Esophagus squamous epithelium (tissue), 4 donors: ENCODE measurements at regions not wholly inside any gene's neighbourhood (a gene's known extent, or its start where the extent isn't known, plus 50 kb on each side); places are given as distances from the start of the nearest gene placed in this dataset.

Experiments used
- POLR2A ChIP-seq, 4 donors: fragments of 450-650 bp; IDR thresholded peaks; one replicate each; pipeline ENCODE4 v1.6.1; 2017; ENCODE audit warnings: antibody characterized with exemption in 4 of 4, mild to moderate bottlenecking in 4 of 4, moderate library complexity in 3 of 4
- TF ChIP-seq, protein P1 (sequence below), 6 experiments: fragments of 450-650 bp in 4 of 6; fragments of 200-600 bp in 2 of 6; sonication (generic) in 2 of 6; IDR thresholded peaks; one replicate each; pipeline ENCODE4 v1.5.1; 2016 to 2019; ENCODE audit warnings: antibody characterized with exemption in 6 of 6, mild to moderate bottlenecking in 4 of 6, moderate library complexity in 4 of 6

DNA sequence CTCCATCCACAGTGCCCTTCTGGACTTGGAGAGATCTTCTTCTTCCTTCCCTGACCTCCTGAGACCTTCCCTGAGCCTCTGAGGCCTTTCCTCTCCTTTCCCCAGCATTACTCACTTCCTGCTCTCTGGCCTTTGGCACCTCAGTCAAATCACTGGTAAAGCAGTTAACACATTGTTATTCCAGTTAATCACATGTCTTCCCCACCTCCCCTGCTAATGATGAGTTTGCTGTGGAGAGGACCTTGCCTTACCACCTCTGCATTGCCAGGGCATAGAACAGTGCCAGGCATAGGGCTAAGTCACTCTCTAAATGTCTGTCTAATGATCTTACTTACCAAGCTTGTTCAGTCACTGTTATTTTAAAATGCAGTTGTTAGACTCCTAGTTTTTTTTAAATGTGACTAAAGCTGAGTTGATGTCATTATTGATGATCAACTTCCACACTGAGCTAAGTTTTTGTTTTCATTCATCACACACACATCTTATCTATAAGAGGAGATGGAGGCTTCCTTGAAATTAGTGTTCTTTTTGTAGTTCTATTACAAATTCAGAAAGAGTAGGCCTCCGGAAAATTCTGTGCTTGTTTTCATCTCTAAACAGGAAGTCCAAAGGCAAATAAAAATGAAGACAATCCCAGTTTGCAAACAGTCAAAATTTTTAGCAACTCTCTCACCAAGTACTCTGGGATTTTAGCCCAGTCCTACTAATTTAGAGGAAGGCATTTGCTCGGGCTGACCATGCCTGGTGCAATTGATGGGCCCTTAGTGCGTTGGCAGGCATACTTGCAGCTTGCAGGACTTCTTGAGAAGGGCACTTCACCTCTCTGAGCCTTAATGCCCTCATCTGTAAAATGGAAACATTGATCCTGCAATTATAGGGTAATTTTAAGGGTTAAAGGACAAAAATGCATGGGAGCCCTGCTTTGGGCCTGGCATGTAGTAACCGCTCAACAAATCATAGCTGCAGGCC is 113.7 kb upstream of the SPRED2 start:
- TF ChIP-seq, protein P1, sequence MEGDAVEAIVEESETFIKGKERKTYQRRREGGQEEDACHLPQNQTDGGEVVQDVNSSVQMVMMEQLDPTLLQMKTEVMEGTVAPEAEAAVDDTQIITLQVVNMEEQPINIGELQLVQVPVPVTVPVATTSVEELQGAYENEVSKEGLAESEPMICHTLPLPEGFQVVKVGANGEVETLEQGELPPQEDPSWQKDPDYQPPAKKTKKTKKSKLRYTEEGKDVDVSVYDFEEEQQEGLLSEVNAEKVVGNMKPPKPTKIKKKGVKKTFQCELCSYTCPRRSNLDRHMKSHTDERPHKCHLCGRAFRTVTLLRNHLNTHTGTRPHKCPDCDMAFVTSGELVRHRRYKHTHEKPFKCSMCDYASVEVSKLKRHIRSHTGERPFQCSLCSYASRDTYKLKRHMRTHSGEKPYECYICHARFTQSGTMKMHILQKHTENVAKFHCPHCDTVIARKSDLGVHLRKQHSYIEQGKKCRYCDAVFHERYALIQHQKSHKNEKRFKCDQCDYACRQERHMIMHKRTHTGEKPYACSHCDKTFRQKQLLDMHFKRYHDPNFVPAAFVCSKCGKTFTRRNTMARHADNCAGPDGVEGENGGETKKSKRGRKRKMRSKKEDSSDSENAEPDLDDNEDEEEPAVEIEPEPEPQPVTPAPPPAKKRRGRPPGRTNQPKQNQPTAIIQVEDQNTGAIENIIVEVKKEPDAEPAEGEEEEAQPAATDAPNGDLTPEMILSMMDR (IDR thresholded peaks at IDR 0.05) = no peak
- no peak for TF ChIP-seq POLR2A (IDR thresholded peaks at IDR 0.05)
